ENCODE measurements at regions not wholly inside any gene's neighbourhood (a gene's known extent, or its start where the extent isn't known, plus 50 kb on each side); places are given as distances from the start of the nearest gene placed in this dataset.
"Not testable (repeated sequence)": the region's sequence is repeated elsewhere in the genome, so short reads cannot be mapped to it uniquely, and the experiment has no call there.

DNA sequence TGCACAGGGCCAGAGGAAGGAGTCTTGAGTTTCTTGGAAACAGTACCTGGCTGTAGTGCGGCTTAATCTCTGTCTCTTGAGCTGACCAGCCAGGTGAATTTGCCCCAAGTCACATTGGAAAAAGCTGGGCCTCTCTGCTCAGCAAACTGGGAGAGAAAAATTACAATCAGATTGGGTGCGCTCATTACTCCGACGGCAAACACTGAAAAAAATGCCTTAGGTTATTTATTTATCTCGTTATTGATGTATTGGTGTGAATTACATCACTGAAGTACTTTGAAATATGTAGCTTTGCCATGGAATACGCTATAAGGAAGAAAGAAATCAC is 4493.4 kb upstream of the OR11H1 start:
- H2BK5ac ChIP-seq (ENCODE audit: low read depth, low read length); H3K18ac ChIP-seq (ENCODE audit: extremely low read depth, low read length); H3K27me3 ChIP-seq (replicated peaks in 1 of 4; ENCODE audit: control insufficient read depth in 3 of 4, extremely low read depth in 1 of 4, insufficient read depth in 3 of 4, low read length in 3 of 4); H4K91ac ChIP-seq (replicated peaks; ENCODE audit: insufficient read length, low read length); H4K20me1 ChIP-seq (replicated peaks in 1 of 2; ENCODE audit: control insufficient read depth in 1 of 2, insufficient read depth in 2 of 2, low read length in 2 of 2); H2AK5ac ChIP-seq (ENCODE audit: low read depth, low read length); H3K4me1 ChIP-seq (replicated peaks in 1 of 4; ENCODE audit: control insufficient read depth in 3 of 4, insufficient read depth in 4 of 4, low read length in 3 of 4); H3K4ac ChIP-seq (replicated peaks; ENCODE audit: insufficient read length, low read depth, low read length); POLR2A ChIA-PET (ENCODE audit: partially characterized antibody); H3K36me3 ChIP-seq (ENCODE audit: control insufficient read depth in 2 of 4, insufficient read depth in 4 of 4, low read length in 3 of 4); H3K56ac ChIP-seq (replicated peaks; ENCODE audit: insufficient read length, low read depth, low read length); H3K4me2 ChIP-seq (ENCODE audit: insufficient read depth in 1 of 2, low read depth in 2 of 2, low read length in 2 of 2); H3K4me3 ChIP-seq (ENCODE audit: extremely low read depth in 1 of 4, insufficient read depth in 2 of 4, low read depth in 3 of 4, low read length in 4 of 4); FAIRE-seq; H4K8ac ChIP-seq (ENCODE audit: extremely low read depth, insufficient read depth, low read length); H3K79me1 ChIP-seq (ENCODE audit: low read depth, low read length); H2AFZ ChIP-seq (ENCODE audit: low read length); H2BK120ac ChIP-seq (replicated peaks; ENCODE audit: low read depth, low read length); DNase-seq (ENCODE audit: low read depth in 1 of 2, low spot score in 2 of 2); H3K9ac ChIP-seq (replicated peaks in 1 of 4; ENCODE audit: extremely low read depth in 1 of 4, low read depth in 3 of 4, low read length in 3 of 4); H3K27ac ChIP-seq (ENCODE audit: low read depth, low read length); H3K23ac ChIP-seq (ENCODE audit: insufficient read length); H4K5ac ChIP-seq (ENCODE audit: insufficient read length, low read depth, low read length); H2BK12ac ChIP-seq (ENCODE audit: low read depth, low read length); H3K79me2 ChIP-seq (ENCODE audit: control insufficient read depth in 1 of 2, insufficient read depth in 2 of 2, low read length in 2 of 2); H2BK20ac ChIP-seq (ENCODE audit: low read length); H3K23me2 ChIP-seq (ENCODE audit: low read depth, low read length); H3K14ac ChIP-seq (ENCODE audit: insufficient read length); CTCF ChIA-PET (ENCODE audit: partially characterized antibody); H2BK15ac ChIP-seq (ENCODE audit: low read length): not testable (repeated sequence)
- 63% methylated on average over 6 of the region's 6 CpGs; no CpG with 5 or more reads in 1 of the 2 experiments for WGBS, 2 experiments (ENCODE audit: extremely low coverage in 1 of 2, insufficient coverage in 1 of 2, insufficient read length in 1 of 2, insufficient replicate concordance in 2 of 2, low coverage in 1 of 2, low lambda C conversion rate in 2 of 2, missing lambda C conversion rate in 1 of 2)
- H3K9me3 ChIP-seq (ENCODE audit: insufficient read depth in 2 of 2, low read depth in 1 of 2, low read length in 1 of 2) = peaks cover 77 to 94% of the 10 kb centered on the region in 2 experiments

- H3K9ac ChIP-seq (replicated peaks in 1 of 4; ENCODE audit: extremely low read depth in 1 of 4, low read depth in 3 of 4, low read length in 3 of 4); H2BK5ac ChIP-seq (ENCODE audit: low read depth, low read length); FAIRE-seq; H3K27me3 ChIP-seq (replicated peaks in 1 of 4; ENCODE audit: control insufficient read depth in 3 of 4, extremely low read depth in 1 of 4, insufficient read depth in 3 of 4, low read length in 3 of 4); H2BK20ac ChIP-seq (ENCODE audit: low read length); H2BK120ac ChIP-seq (replicated peaks; ENCODE audit: low read depth, low read length); H3K27ac ChIP-seq (ENCODE audit: low read depth, low read length); H3K4ac ChIP-seq (replicated peaks; ENCODE audit: insufficient read length, low read depth, low read length); H4K91ac ChIP-seq (replicated peaks; ENCODE audit: insufficient read length, low read length); H3K18ac ChIP-seq (ENCODE audit: extremely low read depth, low read length); H2BK12ac ChIP-seq (ENCODE audit: low read depth, low read length); POLR2A ChIA-PET (ENCODE audit: partially characterized antibody); H3K23me2 ChIP-seq (ENCODE audit: low read depth, low read length); H3K23ac ChIP-seq (ENCODE audit: insufficient read length); H2AFZ ChIP-seq (ENCODE audit: low read length); DNase-seq (ENCODE audit: low read depth in 1 of 2, low spot score in 2 of 2); H3K4me2 ChIP-seq (ENCODE audit: insufficient read depth in 1 of 2, low read depth in 2 of 2, low read length in 2 of 2); H2AK5ac ChIP-seq (ENCODE audit: low read depth, low read length); H3K36me3 ChIP-seq (ENCODE audit: control insufficient read depth in 2 of 4, insufficient read depth in 4 of 4, low read length in 3 of 4); H4K20me1 ChIP-seq (replicated peaks in 1 of 2; ENCODE audit: control insufficient read depth in 1 of 2, insufficient read depth in 2 of 2, low read length in 2 of 2); H3K79me2 ChIP-seq (ENCODE audit: control insufficient read depth in 1 of 2, insufficient read depth in 2 of 2, low read length in 2 of 2); H3K79me1 ChIP-seq (ENCODE audit: low read depth, low read length); H4K5ac ChIP-seq (ENCODE audit: insufficient read length, low read depth, low read length); H3K56ac ChIP-seq (replicated peaks; ENCODE audit: insufficient read length, low read depth, low read length); H4K8ac ChIP-seq (ENCODE audit: extremely low read depth, insufficient read depth, low read length); H3K14ac ChIP-seq (ENCODE audit: insufficient read length); H3K4me1 ChIP-seq (replicated peaks in 1 of 4; ENCODE audit: control insufficient read depth in 3 of 4, insufficient read depth in 4 of 4, low read length in 3 of 4); H2BK15ac ChIP-seq (ENCODE audit: low read length); H3K4me3 ChIP-seq (ENCODE audit: extremely low read depth in 1 of 4, insufficient read depth in 2 of 4, low read depth in 3 of 4, low read length in 4 of 4): not testable (repeated sequence)
- WGBS, 2 experiments (ENCODE audit: extremely low coverage in 1 of 2, insufficient coverage in 1 of 2, insufficient read length in 1 of 2, insufficient replicate concordance in 2 of 2, low coverage in 1 of 2, low lambda C conversion rate in 2 of 2, missing lambda C conversion rate in 1 of 2) = 76% methylated on average over 13 of the region's 13 CpGs; no CpG with 5 or more reads in 1 of the 2 experiments
- H3K9me3 ChIP-seq (ENCODE audit: insufficient read depth in 2 of 2, low read depth in 1 of 2, low read length in 1 of 2) = peaks cover 72 to 92% of the 10 kb centered on the region in 2 experiments
- CTCF ChIA-PET (ENCODE audit: partially characterized antibody) = interaction anchor here (0.6 kb wide), 1 partner anchor 8 kb away, joined by 3 read pairs; no protein-coding TSS in a partner anchor
These were observed 4492.7 kb upstream of the OR11H1 start for GRCh38 chr22:11035031-11035873.
